ENCODE measurements at regions not wholly inside any gene's neighbourhood (a gene's known extent, or its start where the extent isn't known, plus 50 kb on each side); places are given as distances from the start of the nearest gene placed in this dataset.

- Histone ChIP-seq H3K27me3 (ENCODE audit: low read length) (no peaks in the 10 kb centered on the region), H3F3A (ENCODE audit: low read length, unreplicated experiment) (no peaks in the 10 kb centered on the region), H3K9ac (ENCODE audit: low read length) (no peak overlapping the region), H3K4me1 (ENCODE audit: insufficient read depth, low read length) (peaks cover 15% of the 10 kb centered on the region), H3K36me3 (ENCODE audit: low read depth, low read length) (no peaks in the 10 kb centered on the region), H4K20me1 (ENCODE audit: low read length) (no peaks in the 10 kb centered on the region), H3K9me3 (ENCODE audit: low read length) (no peaks in the 10 kb centered on the region), H3K4me3 (ENCODE audit: low read length) (no peak overlapping the region), H3K4me2 (ENCODE audit: low read length) (no peak overlapping the region), H3K27ac (ENCODE audit: low read length) (no peak overlapping the region), H3K9me2 (replicated peaks; ENCODE audit: low read length) (no peaks in the 10 kb centered on the region), H2AFZ (ENCODE audit: low read length) (no peak overlapping the region), H3K79me2 (ENCODE audit: low read length) (no peaks in the 10 kb centered on the region)
- no peak for TF ChIP-seq EZH2 (IDR thresholded peaks at IDR 0.05; ENCODE audit: low read length, unreplicated experiment)
- TF ChIP-seq CTCF (conservative IDR thresholded peaks at IDR 0.05; ENCODE audit: low read depth, low read length): no peak
- TF ChIP-seq EZH2phosphoT487 (IDR thresholded peaks at IDR 0.05; ENCODE audit: borderline replicate concordance, low read length): no peak
- no peak for DNase-seq
- BruUV-seq (replicated peaks): no TSS peak
- ChIA-PET POLR2A (ENCODE audit: unreplicated experiment) (no interaction called here), CTCF (no interaction called here)
- ATAC-seq: no peak
- intact Hi-C loops (cut with micrococcal nuclease): no loop called here
These were observed 52.3 kb upstream of the SIPA1L2 start for GRCh38 chr1:232682248-232682647.

GRCh38 chr1:232684371-232685105 is 54.6 kb upstream of the SIPA1L2 start:
- Histone ChIP-seq H3K36me3 (ENCODE audit: low read depth, low read length) (no peaks in the 10 kb centered on the region), H3K9ac (ENCODE audit: low read length) (no peak overlapping the region), H3K9me2 (replicated peaks; ENCODE audit: low read length) (no peaks in the 10 kb centered on the region), H3K79me2 (ENCODE audit: low read length) (no peaks in the 10 kb centered on the region), H4K20me1 (ENCODE audit: low read length) (no peaks in the 10 kb centered on the region), H3K4me1 (ENCODE audit: insufficient read depth, low read length) (no peaks in the 10 kb centered on the region), H2AFZ (ENCODE audit: low read length) (no peak overlapping the region), H3K9me3 (ENCODE audit: low read length) (no peaks in the 10 kb centered on the region), H3K4me2 (ENCODE audit: low read length) (no peak overlapping the region), H3K4me3 (ENCODE audit: low read length) (no peak overlapping the region), H3F3A (ENCODE audit: low read length, unreplicated experiment) (no peaks in the 10 kb centered on the region), H3K27ac (ENCODE audit: low read length) (no peak overlapping the region), H3K27me3 (ENCODE audit: low read length) (no peaks in the 10 kb centered on the region)
- DNase-seq: peak; percentile 57
- intact Hi-C loops (cut with micrococcal nuclease): no loop called here
- no peak for TF ChIP-seq CTCF (conservative IDR thresholded peaks at IDR 0.05; ENCODE audit: low read depth, low read length)
- TF ChIP-seq EZH2 (IDR thresholded peaks at IDR 0.05; ENCODE audit: low read length, unreplicated experiment): no peak
- no peak for TF ChIP-seq EZH2phosphoT487 (IDR thresholded peaks at IDR 0.05; ENCODE audit: borderline replicate concordance, low read length)
- no TSS peak for BruUV-seq (replicated peaks)
- ATAC-seq: peak; percentile 24; the same call in 1 of the 2 replicates
- ChIA-PET CTCF (no interaction called here), POLR2A (ENCODE audit: unreplicated experiment) (no interaction called here)

- ChIA-PET POLR2A (ENCODE audit: unreplicated experiment) (no interaction called here), CTCF (no interaction called here)
- no peaks in the 10 kb centered on the region for H3K79me2 ChIP-seq (ENCODE audit: low read length)
- H3K27me3 ChIP-seq (ENCODE audit: low read length): no peaks in the 10 kb centered on the region
- no peak overlapping the region for H3K9ac ChIP-seq (ENCODE audit: low read length)
- no peaks in the 10 kb centered on the region for H3F3A ChIP-seq (ENCODE audit: low read length, unreplicated experiment)
- intact Hi-C loops (cut with micrococcal nuclease): no loop called here
- H3K27ac ChIP-seq (ENCODE audit: low read length): no peak overlapping the region
- H3K4me3 ChIP-seq (ENCODE audit: low read length): no peak overlapping the region
- no peaks in the 10 kb centered on the region for H4K20me1 ChIP-seq (ENCODE audit: low read length)
- no peak overlapping the region for H3K4me2 ChIP-seq (ENCODE audit: low read length)
- H2AFZ ChIP-seq (ENCODE audit: low read length): no peak overlapping the region
- DNase-seq (no peak), ATAC-seq (no peak)
- no peaks in the 10 kb centered on the region for H3K9me3 ChIP-seq (ENCODE audit: low read length)
- BruUV-seq (replicated peaks): no TSS peak
- no peaks in the 10 kb centered on the region for H3K36me3 ChIP-seq (ENCODE audit: low read depth, low read length)
- H3K9me2 ChIP-seq (replicated peaks; ENCODE audit: low read length): no peaks in the 10 kb centered on the region
- no peaks in the 10 kb centered on the region for H3K4me1 ChIP-seq (ENCODE audit: insufficient read depth, low read length)
- TF ChIP-seq EZH2 (IDR thresholded peaks at IDR 0.05; ENCODE audit: low read length, unreplicated experiment): no peak
- TF ChIP-seq CTCF (conservative IDR thresholded peaks at IDR 0.05; ENCODE audit: low read depth, low read length): no peak
- TF ChIP-seq EZH2phosphoT487 (IDR thresholded peaks at IDR 0.05; ENCODE audit: borderline replicate concordance, low read length): no peak
These were observed 56.4 kb upstream of the SIPA1L2 start for GRCh38 chr1:232686346-232686745.
